ENCODE measurements at regions not wholly inside any gene's neighbourhood (a gene's known extent, or its start where the extent isn't known, plus 50 kb on each side); places are given as distances from the start of the nearest gene placed in this dataset.

- DNase-seq (ENCODE audit: low read depth), result no peak
Measured at GRCh38 chr2:118239284-118239683, 151.0 kb downstream of the INSIG2 start.

GRCh38 chr2:118237451-118237850 is 149.2 kb downstream of the INSIG2 start:
- DNase-seq (ENCODE audit: low read depth), result no peak

GRCh38 chr2:118232796-118233195 is 144.5 kb downstream of the INSIG2 start:
- no peak for DNase-seq (ENCODE audit: low read depth)

- no peak for DNase-seq (ENCODE audit: low read depth)
Measured at GRCh38 chr2:118232391-118232790, 144.1 kb downstream of the INSIG2 start.

GRCh38 chr2:118231759-118232158 is 143.5 kb downstream of the INSIG2 start:
- no peak for DNase-seq (ENCODE audit: low read depth)

GRCh38 chr2:118227698-118228508 is 139.6 kb downstream of the INSIG2 start:
- no peak for DNase-seq (ENCODE audit: low read depth)

GRCh38 chr2:118225666-118226065 is 137.4 kb downstream of the INSIG2 start:
- no peak for DNase-seq (ENCODE audit: low read depth)

GRCh38 chr2:118224895-118225311 is 136.6 kb downstream of the INSIG2 start:
- no peak for DNase-seq (ENCODE audit: low read depth)

- no peak for DNase-seq (ENCODE audit: low read depth)
Measured at GRCh38 chr2:118223992-118224894, 136.0 kb downstream of the INSIG2 start.

- DNase-seq (ENCODE audit: low read depth), result no peak
Measured at GRCh38 chr2:118223511-118223991, 135.3 kb downstream of the INSIG2 start.

- DNase-seq (ENCODE audit: low read depth), result no peak
Measured at GRCh38 chr2:118222672-118223421, 134.6 kb downstream of the INSIG2 start.

GRCh38 chr2:118222273-118222594 is 134.0 kb downstream of the INSIG2 start:
- DNase-seq (ENCODE audit: low read depth), result no peak

GRCh38 chr2:118221536-118222272 is 133.4 kb downstream of the INSIG2 start:
- DNase-seq (ENCODE audit: low read depth), result peak; percentile 47

GRCh38 chr2:118219611-118220010 is 131.3 kb downstream of the INSIG2 start:
- no peak for DNase-seq (ENCODE audit: low read depth)

- no peak for DNase-seq (ENCODE audit: low read depth)
Measured at GRCh38 chr2:118216224-118216623, 128.0 kb downstream of the INSIG2 start.

GRCh38 chr2:118209727-118210126 is 121.5 kb downstream of the INSIG2 start:
- DNase-seq (ENCODE audit: low read depth), result no peak

- no peak for DNase-seq (ENCODE audit: low read depth)
Measured at GRCh38 chr2:118207889-118208288, 119.6 kb downstream of the INSIG2 start.

GRCh38 chr2:118202707-118203303 is 114.5 kb downstream of the INSIG2 start:
- no peak for DNase-seq (ENCODE audit: low read depth)

GRCh38 chr2:118198268-118198667 is 110.0 kb downstream of the INSIG2 start:
- DNase-seq (ENCODE audit: low read depth), result no peak

GRCh38 chr2:118197011-118197675 is 108.9 kb downstream of the INSIG2 start:
- DNase-seq (ENCODE audit: low read depth), result no peak

- no peak for DNase-seq (ENCODE audit: low read depth)
Measured at GRCh38 chr2:118190474-118190873, 102.2 kb downstream of the INSIG2 start.

Measured in GM04503 (cell line).